ENCODE measurements at regions not wholly inside any gene's neighbourhood (a gene's known extent, or its start where the extent isn't known, plus 50 kb on each side); places are given as distances from the start of the nearest gene placed in this dataset.

- H3K4me1 ChIP-seq (replicated peaks in 1 of 4; ENCODE audit: control insufficient read depth in 3 of 4, insufficient read depth in 4 of 4, low read length in 3 of 4): no peaks in the 10 kb centered on the region
- FAIRE-seq (no peak), DNase-seq (ENCODE audit: low read depth in 1 of 2, low spot score in 2 of 2) (no peak)
- ChIA-PET CTCF (ENCODE audit: partially characterized antibody) (interaction anchor here (0.8 to 1.6 kb wide), 4 partner anchors 60 to 283 kb away, joined by 3 to 5 read pairs (median 4); no protein-coding TSS in a partner anchor), POLR2A (ENCODE audit: partially characterized antibody) (no interaction called here)
- no peak overlapping the region for H3K4ac ChIP-seq (replicated peaks; ENCODE audit: insufficient read length, low read depth, low read length)
- H3K9ac ChIP-seq (replicated peaks in 1 of 4; ENCODE audit: extremely low read depth in 1 of 4, low read depth in 3 of 4, low read length in 3 of 4): no peak overlapping the region
- H3K27ac ChIP-seq (ENCODE audit: low read depth, low read length): no peak overlapping the region
- no peak overlapping the region for H3K4me3 ChIP-seq (ENCODE audit: extremely low read depth in 1 of 4, insufficient read depth in 2 of 4, low read depth in 3 of 4, low read length in 4 of 4)
- no peak overlapping the region for H2BK20ac ChIP-seq (ENCODE audit: low read length)
- no peaks in the 10 kb centered on the region for H3K9me3 ChIP-seq (ENCODE audit: insufficient read depth in 2 of 2, low read depth in 1 of 2, low read length in 1 of 2)
- no peak overlapping the region for H4K91ac ChIP-seq (replicated peaks; ENCODE audit: insufficient read length, low read length)
- H3K18ac ChIP-seq (ENCODE audit: extremely low read depth, low read length): no peak overlapping the region
- no peaks in the 10 kb centered on the region for H3K79me1 ChIP-seq (ENCODE audit: low read depth, low read length)
- no peak overlapping the region for H4K5ac ChIP-seq (ENCODE audit: insufficient read length, low read depth, low read length)
- H2BK5ac ChIP-seq (ENCODE audit: low read depth, low read length): no peak overlapping the region
- no peaks in the 10 kb centered on the region for H3K27me3 ChIP-seq (replicated peaks in 1 of 4; ENCODE audit: control insufficient read depth in 3 of 4, extremely low read depth in 1 of 4, insufficient read depth in 3 of 4, low read length in 3 of 4)
- no peaks in the 10 kb centered on the region for H4K20me1 ChIP-seq (replicated peaks in 1 of 2; ENCODE audit: control insufficient read depth in 1 of 2, insufficient read depth in 2 of 2, low read length in 2 of 2)
- no peak overlapping the region for H3K4me2 ChIP-seq (ENCODE audit: insufficient read depth in 1 of 2, low read depth in 2 of 2, low read length in 2 of 2)
- no peak overlapping the region for H4K8ac ChIP-seq (ENCODE audit: extremely low read depth, insufficient read depth, low read length)
- H3K23me2 ChIP-seq (ENCODE audit: low read depth, low read length): no peaks in the 10 kb centered on the region; the same call in 1 of the 2 replicates
- H3K79me2 ChIP-seq (ENCODE audit: control insufficient read depth in 1 of 2, insufficient read depth in 2 of 2, low read length in 2 of 2): no peaks in the 10 kb centered on the region
- no peak overlapping the region for H2AFZ ChIP-seq (ENCODE audit: low read length)
- 82% methylated on average over 2 of the region's 2 CpGs; no CpG with 5 or more reads in 1 of the 2 experiments for WGBS, 2 experiments (ENCODE audit: extremely low coverage in 1 of 2, insufficient coverage in 1 of 2, insufficient read length in 1 of 2, insufficient replicate concordance in 2 of 2, low coverage in 1 of 2, low lambda C conversion rate in 2 of 2, missing lambda C conversion rate in 1 of 2)
- no peak overlapping the region for H2BK15ac ChIP-seq (ENCODE audit: low read length)
- H3K56ac ChIP-seq (replicated peaks; ENCODE audit: insufficient read length, low read depth, low read length): no peak overlapping the region
- H3K36me3 ChIP-seq (ENCODE audit: control insufficient read depth in 2 of 4, insufficient read depth in 4 of 4, low read length in 3 of 4): no peaks in the 10 kb centered on the region
- no peak overlapping the region for H2AK5ac ChIP-seq (ENCODE audit: low read depth, low read length)
- H3K14ac ChIP-seq (ENCODE audit: insufficient read length): no peak overlapping the region
- H2BK120ac ChIP-seq (replicated peaks; ENCODE audit: low read depth, low read length): no peak overlapping the region
- H2BK12ac ChIP-seq (ENCODE audit: low read depth, low read length): no peak overlapping the region
- no peak overlapping the region for H3K23ac ChIP-seq (ENCODE audit: insufficient read length)
- TF ChIP-seq TBP (IDR thresholded peaks at IDR 0.05; ENCODE audit: low read depth, low read length): no peak
- no peak for TF ChIP-seq KDM4A (IDR thresholded peaks at IDR 0.05; ENCODE audit: low read depth, low read length, severe bottlenecking)
- no peak for TF ChIP-seq ASH2L (IDR thresholded peaks at IDR 0.05; ENCODE audit: low read length)
- TF ChIP-seq GABPA (IDR thresholded peaks at IDR 0.05; ENCODE audit: borderline replicate concordance, insufficient read depth, low read length): no peak
- TF ChIP-seq BRCA1 (IDR thresholded peaks at IDR 0.05; ENCODE audit: low read depth, low read length): no peak
- no peak for TF ChIP-seq RAD21 (IDR thresholded peaks at IDR 0.05 in 1 of 2, conservative IDR thresholded peaks at IDR 0.05 in 1 of 2; ENCODE audit: low read depth in 2 of 2, low read length in 2 of 2)
- TF ChIP-seq TAF1 (IDR thresholded peaks at IDR 0.05; ENCODE audit: low read depth, low read length): no peak
- no peak for TF ChIP-seq EZH2 (IDR thresholded peaks at IDR 0.05; ENCODE audit: low read depth, low read length, severe bottlenecking)
- no peak for TF ChIP-seq SP1 (IDR thresholded peaks at IDR 0.05; ENCODE audit: low read depth, low read length)
- TF ChIP-seq USF2 (IDR thresholded peaks at IDR 0.05; ENCODE audit: low read length): no peak
- TF ChIP-seq YY1 (IDR thresholded peaks at IDR 0.05; ENCODE audit: low read depth, low read length): no peak
- no peak for TF ChIP-seq SIX5 (IDR thresholded peaks at IDR 0.05; ENCODE audit: low read depth, low read length)
- no peak for TF ChIP-seq RNF2 (IDR thresholded peaks at IDR 0.05; ENCODE audit: borderline replicate concordance, low read depth, low read length, missing control alignments, poor library complexity, severe bottlenecking)
- TF ChIP-seq TEAD4 (IDR thresholded peaks at IDR 0.05; ENCODE audit: low read depth, low read length): no peak
Observed at GRCh38 chr4:166311169-166311568, 438.1 kb downstream of the TLL1 start.
